GM19395 (cell line): ENCODE measurements at regions not wholly inside any gene's neighbourhood (a gene's known extent, or its start where the extent isn't known, plus 50 kb on each side); places are given as distances from the start of the nearest gene placed in this dataset.
"Not testable (repeated sequence)": the region's sequence is repeated elsewhere in the genome, so short reads cannot be mapped to it uniquely, and the experiment has no call there.

Experiments used
- ATAC-seq: cut with Tn5 transposase; IDR thresholded peaks from one replicate; pipeline ENCODE4 v1.9.1; 2021; ENCODE audit warnings: mild to moderate bottlenecking, moderate library complexity; ENCODE audit not compliant: unreplicated experiment

DNA sequence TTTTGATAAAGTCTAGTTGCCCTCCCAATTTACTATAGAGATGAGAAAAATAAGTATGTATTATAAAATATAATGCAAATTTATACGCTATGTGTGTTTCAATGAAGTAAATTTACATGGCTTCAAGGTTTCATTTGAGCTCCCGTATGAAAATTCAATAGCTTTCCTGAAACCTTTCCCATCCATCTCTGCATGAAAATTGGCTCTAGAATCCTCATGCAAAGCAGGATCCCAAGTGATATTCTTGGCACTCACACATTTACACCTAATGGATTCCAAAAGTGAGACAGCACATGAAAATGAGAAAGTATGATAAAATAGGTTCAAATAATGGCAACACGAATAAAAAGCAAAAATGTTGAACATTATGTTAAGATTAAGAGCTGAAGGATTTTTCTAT, 1595.8 kb upstream of the SEL1L start:
- no peak for ATAC-seq

DNA sequence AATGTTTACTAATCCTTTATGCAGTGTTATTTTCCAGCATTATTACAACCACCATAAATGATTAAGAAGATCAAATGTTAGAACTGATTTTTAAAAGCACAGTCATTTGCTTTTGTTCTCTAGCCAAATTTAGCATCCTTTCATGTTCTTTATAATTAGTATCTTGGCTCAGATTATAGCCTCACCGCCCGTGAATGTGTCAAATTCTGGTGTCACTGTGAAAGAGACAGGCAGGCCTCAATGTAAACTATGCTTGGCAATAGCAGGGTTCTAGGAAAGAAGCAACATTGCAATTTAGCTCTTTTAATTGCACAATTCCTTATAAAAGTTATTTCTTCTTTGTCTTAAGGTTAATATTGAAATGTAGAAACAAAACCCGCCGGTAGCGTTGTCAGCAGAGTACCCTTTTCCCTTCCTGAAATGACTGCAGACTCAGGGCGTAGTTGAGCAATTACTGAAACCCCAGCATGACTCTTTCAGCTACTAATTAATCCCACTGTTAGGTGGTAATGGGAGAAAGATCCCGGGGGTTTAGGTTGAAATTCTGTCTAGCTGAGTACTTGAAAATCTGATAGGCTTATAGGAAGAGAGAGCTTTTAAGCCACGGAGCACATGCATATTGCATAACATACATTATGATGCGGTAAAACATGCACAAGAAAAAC, 1600.5 kb upstream of the SEL1L start:
- no peak for ATAC-seq

DNA sequence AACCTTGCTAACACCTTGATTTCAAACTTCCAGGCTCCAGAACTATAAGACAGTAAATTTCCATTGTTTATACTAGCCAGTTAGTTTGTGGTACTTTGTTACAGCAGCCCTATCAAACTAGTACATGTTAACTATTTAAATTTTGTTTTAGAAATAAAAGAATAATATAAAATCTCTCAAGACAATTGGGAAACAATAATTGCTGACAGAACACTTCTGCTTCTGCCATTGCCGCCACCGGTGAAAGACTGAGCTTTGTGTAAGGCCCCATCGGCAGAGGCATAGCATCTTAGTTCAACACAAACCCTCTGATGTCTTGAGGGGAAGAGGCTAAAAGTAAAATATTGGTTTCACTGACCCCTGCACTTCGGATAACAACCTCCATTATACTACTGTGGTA, 1607.1 kb upstream of the SEL1L start:
- ATAC-seq, result no peak

DNA sequence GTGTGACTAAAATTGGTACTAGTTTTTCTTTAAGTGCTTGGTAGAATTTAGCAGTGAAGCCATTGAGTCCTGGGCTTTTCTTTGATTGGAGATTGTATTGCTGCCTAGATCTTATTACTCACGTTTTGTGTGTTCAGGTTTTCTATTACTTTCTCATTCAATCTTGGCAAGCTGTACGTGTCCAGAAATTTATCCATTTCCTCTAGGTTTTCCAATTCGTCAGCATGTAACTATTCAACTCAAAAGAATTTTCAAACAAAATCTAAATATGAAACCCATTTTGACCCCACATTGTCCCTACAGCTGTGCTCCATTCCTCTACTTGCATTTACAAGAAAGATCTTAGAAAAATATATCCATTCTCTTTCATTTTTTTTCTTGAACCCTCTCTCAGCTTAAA, 1613.4 kb upstream of the SEL1L start:
- ATAC-seq, result no peak

DNA sequence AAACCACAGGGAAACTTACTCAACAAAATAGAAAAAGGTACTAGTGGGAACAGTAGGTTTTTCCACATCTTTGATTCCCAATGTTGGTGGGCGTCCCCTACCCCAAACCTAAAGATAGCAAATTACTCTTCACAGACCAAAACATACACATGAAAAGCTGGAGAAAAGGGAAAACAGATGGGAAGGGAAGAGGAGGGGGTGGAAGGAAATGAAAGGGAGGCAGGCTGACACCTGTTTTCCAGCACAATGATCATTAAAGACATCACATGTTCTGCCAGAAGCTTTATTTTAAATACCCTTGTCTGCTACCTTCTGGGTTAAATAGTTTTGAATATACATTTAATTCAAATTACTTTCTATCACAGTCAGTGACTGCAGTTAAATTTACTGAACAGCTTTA, 1617.9 kb upstream of the SEL1L start:
- no peak for ATAC-seq

DNA sequence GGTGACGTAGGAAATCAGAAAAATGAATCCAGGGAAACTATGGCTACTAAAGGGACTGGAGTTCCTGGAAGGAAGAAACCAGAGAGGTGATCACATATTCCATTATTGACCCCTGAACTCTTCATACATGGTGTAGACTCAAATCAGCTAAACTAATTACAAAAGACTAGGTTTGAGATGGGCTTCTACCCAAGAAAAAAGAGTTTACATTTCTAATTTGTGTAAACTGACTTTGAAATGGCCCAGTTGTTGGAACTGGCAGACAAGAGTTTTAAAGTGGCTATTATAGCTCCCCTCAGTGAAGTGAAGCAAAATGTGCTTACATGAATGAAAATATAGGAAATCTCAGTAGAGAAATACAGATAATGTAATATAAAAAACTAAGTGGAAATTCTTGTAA, 1619.4 kb upstream of the SEL1L start:
- no peak for ATAC-seq

DNA sequence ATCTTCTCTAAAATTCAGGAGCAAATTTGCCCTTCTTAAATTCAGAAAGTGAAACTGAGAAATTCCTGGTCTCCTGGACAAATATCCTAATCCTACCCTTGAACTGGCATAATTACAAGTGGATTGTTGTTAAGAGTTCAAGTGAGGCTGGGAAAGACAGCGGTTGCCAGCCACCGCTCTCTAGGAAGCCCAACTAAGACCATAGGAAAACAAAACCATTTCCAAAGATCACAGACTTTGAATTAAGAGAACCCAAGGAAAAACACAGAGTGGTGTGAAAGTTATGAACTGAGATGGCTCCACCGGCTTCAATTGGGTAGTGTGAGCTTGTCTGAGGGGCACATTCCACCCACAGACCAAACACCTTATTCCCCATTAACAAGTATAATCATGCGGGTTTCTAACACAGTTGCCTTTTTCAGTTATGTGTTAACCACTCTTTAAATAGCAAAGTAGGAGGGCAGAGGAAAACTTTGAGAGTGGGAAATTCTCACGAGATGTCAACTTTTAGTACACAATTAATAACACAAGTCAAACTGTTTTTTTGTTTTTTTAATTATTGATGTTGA, 1628.8 kb upstream of the SEL1L start:
- ATAC-seq, result no peak

DNA sequence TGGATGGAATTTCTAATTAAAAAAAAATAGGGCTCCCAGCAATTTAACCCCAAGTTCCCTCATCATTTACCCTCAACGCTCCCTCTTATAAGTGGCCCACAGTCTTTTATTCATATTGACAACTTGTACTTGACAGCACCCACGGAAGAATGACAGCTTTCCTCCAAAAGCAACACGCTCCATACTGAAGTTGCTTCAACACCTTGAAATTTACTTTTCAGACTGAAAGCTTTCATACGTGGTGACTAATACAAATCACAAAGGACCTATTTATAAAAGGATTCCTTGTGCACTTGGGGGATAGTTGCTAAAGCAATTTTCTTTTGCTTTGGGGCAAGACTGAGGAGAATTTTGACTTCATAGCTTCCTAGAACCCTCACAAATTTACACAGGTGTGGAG, 1629.4 kb upstream of the SEL1L start:
- no peak for ATAC-seq

DNA sequence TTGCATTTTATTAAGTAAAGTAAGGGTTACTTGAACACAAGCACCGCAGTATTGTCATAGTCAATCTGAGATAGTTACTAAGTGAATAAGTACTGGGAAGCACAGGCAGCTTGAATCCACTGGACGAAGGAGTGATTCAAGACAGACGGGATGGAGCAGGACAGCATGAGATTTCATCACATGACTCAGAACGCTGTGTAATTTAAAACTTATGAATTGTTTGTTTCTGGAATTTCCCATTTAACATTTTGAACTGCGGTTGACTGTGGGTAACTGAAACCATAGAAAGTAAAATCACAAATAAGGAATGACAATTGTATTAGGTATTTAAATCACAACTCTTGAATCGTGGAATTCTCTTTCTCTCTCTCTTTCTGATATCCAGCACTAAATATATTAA, 1630.4 kb upstream of the SEL1L start:
- no peak for ATAC-seq

DNA sequence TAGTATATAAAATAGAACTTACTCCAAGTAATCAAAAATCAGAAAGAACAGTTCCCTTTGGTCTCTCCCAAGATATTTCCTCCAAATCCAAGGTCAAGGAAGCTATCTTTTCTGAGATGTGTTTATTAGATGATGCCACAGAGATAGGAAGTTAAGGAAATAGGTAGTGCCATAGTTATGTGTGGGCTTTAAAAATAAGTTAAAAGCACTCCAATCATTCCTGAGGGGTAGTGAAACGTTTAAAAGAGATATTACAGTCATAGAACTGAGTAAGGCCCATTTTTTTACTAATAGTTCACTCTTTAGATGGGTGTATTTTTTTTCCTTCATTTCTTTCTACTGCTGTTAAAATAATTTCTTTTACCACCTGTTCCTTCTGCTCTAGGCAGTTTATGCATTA, 1630.9 kb upstream of the SEL1L start:
- ATAC-seq, result no peak

DNA sequence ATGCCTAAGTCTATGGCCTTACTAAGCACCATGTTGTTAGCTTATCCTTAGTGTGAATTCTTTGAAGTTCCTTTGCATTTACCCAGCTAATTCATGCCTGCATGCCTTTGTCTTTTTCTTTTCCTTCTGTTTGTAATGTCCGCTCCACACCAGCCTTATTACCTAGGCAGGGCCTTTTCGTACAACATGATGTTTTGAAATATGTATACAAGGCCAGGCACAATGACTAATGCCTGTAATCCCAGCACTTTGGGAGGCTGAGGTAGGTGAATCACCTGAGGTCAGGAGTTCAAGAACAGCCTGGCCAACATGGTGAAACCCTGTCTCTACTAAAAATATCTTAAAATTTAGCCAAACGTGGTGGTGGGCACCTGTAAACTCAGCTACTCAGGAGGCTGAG, 1636.5 kb upstream of the SEL1L start:
- no peak for ATAC-seq

DNA sequence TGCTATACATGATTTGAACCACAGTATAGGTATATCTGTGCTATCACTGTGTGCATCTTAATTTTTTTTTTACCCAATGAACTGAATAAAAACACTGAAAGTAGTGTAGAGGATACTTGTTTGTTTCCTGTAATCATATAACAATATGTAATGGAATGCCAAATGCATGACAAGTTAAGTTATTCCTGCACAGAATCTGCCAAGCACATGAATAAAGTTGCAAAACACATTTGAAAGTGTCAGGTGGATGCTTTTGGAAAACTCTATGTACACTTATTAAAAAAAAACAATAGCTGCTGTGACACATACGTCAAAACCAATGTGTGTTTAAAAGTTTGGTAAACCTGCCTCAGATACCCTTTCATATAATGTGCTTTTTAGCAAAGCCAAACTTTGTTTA, 1638.1 kb upstream of the SEL1L start:
- ATAC-seq, result no peak

DNA sequence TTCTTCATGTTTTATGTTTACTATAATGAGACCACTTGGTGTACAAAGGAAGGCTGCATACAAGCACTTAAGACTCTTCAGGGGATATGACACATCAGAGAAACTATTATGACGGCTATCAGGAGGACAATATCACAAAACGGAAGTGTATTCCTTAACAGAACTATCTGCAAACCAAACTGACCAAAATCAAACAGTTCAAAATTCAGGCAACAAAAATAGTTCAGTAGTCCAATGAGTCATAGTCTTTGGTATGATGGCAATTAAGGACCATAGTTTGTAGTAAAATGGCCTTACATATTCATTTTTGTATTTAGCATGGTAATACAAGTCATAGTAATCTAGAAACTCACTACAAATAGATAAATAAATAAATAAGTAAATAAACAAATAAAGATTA, 1638.7 kb upstream of the SEL1L start:
- ATAC-seq, result no peak

DNA sequence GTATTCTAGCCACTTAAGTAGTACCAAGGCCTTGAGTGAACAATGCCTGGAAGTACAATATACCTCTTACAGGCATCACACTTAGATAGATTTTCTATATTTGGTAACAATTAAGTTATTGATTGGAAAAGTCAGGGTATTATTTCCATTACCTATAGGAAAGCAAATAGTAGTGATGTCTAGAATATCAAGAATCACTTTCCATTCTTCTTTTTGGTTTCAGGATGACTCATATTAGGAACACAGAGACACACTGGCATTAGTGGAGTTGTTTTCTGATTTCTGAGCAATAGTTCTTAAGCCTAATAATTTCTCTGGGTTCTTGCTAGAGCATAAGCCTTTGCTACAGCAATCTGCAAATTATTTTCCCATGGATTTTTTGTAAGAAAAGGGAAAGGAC, 1640.0 kb upstream of the SEL1L start:
- ATAC-seq, result no peak

DNA sequence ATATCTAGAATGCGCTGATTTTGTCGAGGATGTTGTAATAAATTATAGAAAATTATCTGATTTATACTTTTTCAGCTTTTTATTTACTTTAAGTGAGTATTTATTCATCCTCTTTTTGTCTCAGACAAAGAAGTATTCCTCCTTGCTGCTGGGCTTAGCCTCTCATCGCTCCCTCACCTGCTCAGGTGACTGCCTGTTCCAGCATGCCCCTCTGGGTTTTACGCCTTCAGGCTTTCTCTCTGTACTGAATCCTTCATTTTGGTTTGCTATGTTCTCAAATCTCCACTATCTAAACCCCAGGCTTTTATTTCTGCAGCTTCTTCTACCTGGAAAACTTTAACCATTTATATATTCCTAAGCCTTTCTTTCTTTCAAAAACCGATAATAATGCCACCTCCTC, 1650.9 kb upstream of the SEL1L start:
- no peak for ATAC-seq

DNA sequence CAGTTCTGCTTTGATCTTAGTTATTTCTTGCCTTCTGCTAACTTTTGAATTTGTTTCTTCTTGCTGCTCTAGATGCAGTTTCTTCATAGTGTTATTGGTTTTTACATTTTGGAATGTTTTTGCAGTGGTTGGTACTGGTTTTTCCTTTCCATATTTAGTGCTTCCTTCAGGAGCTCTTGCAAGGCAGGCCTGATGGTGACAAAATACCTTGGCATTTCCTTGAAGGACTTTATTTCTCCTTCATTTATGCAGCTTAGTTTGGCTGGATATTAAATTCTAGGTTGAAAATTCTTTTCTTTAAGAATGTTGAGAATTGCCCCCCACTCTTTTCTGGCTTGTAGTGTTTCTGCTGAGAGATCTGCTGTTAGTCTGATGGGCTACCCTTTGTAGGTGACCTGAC, 1654.7 kb upstream of the SEL1L start:
- ATAC-seq, result not testable (repeated sequence)

DNA sequence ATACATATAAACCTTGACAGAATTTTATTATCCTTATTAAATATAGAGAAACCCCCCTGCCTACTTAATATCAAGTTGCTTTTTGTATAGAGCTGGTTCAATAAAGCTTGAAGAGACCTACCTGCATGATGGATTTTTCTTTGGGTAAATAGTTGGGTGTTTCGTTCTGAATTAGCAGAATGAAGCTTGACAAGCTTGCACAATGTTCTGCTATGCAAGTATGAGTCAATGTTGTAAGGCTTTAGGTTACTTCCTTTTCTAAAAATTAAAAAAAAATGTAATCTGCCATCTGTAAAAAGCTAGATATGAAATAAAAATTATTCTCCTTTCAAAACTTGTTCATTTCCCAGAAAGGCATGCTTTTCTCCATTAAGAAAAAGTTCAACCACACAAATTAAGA, 1662.6 kb upstream of the SEL1L start:
- no peak for ATAC-seq

DNA sequence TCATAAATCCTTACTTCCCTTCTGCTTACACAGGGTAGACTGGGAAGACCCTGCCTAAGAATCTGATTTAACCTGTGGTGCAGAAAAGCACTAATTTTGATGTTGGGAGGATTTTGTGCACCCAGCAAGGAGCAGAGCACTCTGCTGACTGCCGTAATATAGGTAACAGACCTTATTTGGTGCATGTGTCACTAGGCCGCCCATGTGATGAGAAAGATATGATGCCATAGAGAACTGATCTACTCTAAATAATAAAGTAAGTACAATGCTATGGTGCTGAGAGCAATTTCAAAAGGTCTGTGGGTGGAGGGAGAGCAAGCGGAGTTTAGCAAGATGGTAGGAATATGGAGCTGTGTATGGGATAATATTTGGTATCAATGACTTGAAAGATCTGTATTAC, 1663.6 kb upstream of the SEL1L start:
- no peak for ATAC-seq

DNA sequence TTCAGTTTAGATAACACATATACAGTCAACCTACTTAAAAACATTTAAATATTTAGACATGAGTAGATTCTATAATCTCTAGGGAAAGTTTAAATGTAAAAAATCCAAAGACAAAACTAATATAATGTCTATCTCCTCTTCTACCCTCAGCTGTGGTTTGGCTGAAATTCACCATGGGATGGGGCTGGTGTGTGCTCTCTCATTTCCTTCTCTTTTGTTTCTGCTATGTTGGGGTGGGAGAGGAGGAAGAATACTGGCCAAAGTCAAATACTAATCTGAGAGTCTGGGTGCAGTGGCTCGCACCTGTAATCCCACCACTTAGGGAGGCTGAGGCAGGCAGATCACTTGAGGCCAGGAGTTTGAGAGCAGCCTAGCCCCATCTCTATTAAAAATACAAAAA, 1673.9 kb upstream of the SEL1L start:
- ATAC-seq, result no peak

DNA sequence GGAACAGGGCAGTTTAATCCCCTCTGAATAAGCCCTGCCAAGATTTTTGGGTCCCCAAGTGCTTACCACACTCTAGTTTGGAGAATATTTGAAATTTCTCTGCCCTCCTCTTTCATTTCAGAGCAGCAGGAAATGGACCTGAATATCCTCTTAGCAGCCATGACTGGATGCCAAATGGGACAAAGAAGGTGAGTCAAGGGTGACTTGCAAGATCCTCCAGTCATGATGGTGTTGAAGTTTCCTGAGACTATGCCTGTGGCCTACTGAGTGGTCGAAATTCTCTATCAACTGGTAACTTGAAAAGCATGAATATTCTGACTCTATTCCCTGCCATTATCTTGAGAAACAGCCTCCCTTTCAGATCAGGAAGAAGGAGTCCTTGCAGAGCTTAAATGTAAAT, 1674.7 kb upstream of the SEL1L start:
- no peak for ATAC-seq

DNA sequence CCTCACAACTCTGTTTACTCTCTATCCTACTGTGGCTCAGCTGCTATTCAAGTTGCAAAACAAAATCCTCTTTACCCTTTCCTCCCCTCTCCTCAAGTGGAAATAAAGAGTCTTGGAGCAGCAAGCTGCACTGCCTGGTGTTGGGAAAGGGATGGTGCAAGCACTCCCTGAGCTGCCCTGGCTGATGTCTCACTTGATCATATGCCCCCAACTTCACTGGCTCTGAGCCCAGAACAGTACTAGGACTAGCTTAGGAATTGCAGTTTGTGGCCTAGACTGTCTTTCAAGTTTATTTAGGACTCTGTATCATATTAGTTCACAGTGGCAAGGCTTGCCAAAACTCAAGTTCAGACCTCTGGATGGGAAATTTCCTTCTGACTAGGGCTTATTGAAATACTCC, 1683.8 kb upstream of the SEL1L start:
- no peak for ATAC-seq

DNA sequence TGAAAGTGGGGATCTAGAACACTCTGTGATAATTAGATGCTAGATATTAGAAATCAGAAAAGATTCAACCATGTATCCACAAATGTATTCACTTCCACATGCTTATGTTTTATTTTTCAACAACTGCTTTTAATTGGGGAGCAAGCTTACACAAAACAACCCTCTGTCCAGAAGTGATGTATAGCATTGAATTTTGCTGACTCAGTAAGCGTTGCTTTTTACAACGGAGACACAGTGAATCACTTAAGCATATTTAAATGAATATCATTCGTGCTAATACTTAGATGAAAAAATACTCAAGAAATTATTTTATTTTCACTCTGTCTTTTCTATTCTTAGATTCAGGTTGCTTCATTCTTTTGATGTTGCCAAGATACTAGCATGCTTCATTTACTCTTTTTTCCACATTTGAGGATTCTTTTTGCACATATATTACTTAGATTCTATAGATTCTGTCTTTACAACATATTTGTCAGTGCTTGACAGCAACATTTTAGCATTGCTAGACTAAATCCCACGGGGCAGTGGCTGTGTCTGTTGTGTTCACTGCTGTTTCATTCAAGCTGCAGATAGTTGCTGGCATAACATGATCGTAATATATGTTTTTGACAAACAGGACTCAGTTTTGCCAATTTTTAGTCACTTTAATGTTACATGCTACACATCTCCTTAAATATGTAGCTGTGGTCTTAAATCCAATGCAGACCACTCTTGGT, 1714.4 kb upstream of the SEL1L start:
- no peak for ATAC-seq

DNA sequence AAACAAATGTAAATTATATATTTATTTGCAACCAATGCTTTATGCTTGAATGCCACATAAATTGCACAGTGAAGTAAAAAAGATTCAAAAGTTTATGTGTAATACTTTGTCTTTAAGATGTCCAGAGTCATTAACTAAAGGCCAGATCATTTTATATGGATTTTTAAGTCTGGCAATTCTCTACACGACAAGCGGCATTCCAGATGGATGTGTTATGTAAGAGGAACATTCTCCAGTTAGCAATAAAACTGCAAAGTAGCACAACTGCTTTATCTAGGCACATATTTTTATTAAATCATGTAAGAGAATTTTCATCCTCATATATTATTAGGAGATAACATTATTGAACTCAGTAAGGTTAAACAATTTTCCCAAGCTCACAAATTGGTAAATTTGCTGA, 1717.7 kb upstream of the SEL1L start:
- ATAC-seq, result no peak
